Left forelimb (tissue), 1 donor: ENCODE measurements at regions not wholly inside any gene's neighbourhood (a gene's known extent, or its start where the extent isn't known, plus 50 kb on each side); places are given as distances from the start of the nearest gene placed in this dataset.
"Not testable (repeated sequence)": the region's sequence is repeated elsewhere in the genome, so short reads cannot be mapped to it uniquely, and the experiment has no call there.

Source experiments
- DNase-seq: peaks from one replicate; pipeline ENCODE4 v3.0.0-alpha.2; 2018; ENCODE audit warnings: low spot score

- DNase-seq, result no peak
These were observed 76.9 kb upstream of the SLCO2A1 start for GRCh38 chr3:134106580-134106979.

- no peak for DNase-seq
These were observed 76.3 kb upstream of the SLCO2A1 start for GRCh38 chr3:134105876-134106556.

GRCh38 chr3:134104031-134104430, 74.3 kb upstream of the SLCO2A1 start:
- no peak for DNase-seq

- no peak for DNase-seq
These were observed 73.7 kb upstream of the SLCO2A1 start for GRCh38 chr3:134103470-134103869.

- no peak for DNase-seq
These were observed 73.3 kb upstream of the SLCO2A1 start for GRCh38 chr3:134102976-134103375.

GRCh38 chr3:134096214-134096613, 66.5 kb upstream of the SLCO2A1 start:
- DNase-seq, result not testable (repeated sequence)

- DNase-seq, result no peak
These were observed 65.3 kb upstream of the SLCO2A1 start for GRCh38 chr3:134095005-134095404.

- DNase-seq, result no peak
These were observed 64.8 kb upstream of the SLCO2A1 start for GRCh38 chr3:134094491-134094890.

- DNase-seq, result no peak
These were observed 64.2 kb upstream of the SLCO2A1 start for GRCh38 chr3:134093956-134094355.

GRCh38 chr3:134092208-134092701, 62.5 kb upstream of the SLCO2A1 start:
- DNase-seq, result no peak

- no peak for DNase-seq
These were observed 60.3 kb upstream of the SLCO2A1 start for GRCh38 chr3:134090031-134090430.

GRCh38 chr3:134087060-134087974, 57.6 kb upstream of the SLCO2A1 start:
- peak; percentile 17 for DNase-seq

GRCh38 chr3:134086616-134087015, 56.9 kb upstream of the SLCO2A1 start:
- DNase-seq, result peak; percentile 4

- DNase-seq, result peak; percentile 34
These were observed 55.5 kb upstream of the SLCO2A1 start for GRCh38 chr3:134085034-134085775.

GRCh38 chr3:134084242-134084950, 54.7 kb upstream of the SLCO2A1 start:
- DNase-seq, result peak; percentile 53

- peak; percentile 60 for DNase-seq
These were observed 54.0 kb upstream of the SLCO2A1 start for GRCh38 chr3:134083626-134084241.

GRCh38 chr3:134083008-134083407, 53.3 kb upstream of the SLCO2A1 start:
- no peak for DNase-seq

GRCh38 chr3:134082582-134082981, 52.9 kb upstream of the SLCO2A1 start:
- no peak for DNase-seq

GRCh38 chr3:134081211-134081610, 51.5 kb upstream of the SLCO2A1 start:
- no peak for DNase-seq

GRCh38 chr3:134080761-134081160, 51.0 kb upstream of the SLCO2A1 start:
- peak; percentile 23 for DNase-seq

- no peak for DNase-seq
These were observed 50.0 kb upstream of the SLCO2A1 start for GRCh38 chr3:134079761-134080160.
